ENCODE measurements at regions not wholly inside any gene's neighbourhood (a gene's known extent, or its start where the extent isn't known, plus 50 kb on each side); places are given as distances from the start of the nearest gene placed in this dataset.

DNA sequence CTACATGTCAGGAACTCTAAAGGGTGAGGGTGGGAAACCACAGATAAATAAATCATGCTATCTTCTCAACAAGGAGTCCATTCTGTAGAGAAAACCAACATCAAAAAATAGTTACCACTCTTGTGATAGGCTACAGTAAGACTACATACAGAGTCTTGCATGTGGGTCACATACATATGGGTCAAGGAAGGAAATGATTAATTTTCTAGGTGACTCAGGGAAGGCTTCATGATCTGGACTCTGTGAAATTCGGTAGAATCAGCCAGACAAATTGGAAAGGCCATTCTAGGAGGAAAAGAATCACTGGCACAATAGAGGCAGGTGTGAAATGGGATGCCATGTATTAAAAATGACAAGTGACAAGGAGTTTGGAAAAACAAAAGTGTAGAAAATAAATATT lies 638.9 kb downstream of the LIG4 start (continued):
- TF ChIP-seq, protein P1, sequence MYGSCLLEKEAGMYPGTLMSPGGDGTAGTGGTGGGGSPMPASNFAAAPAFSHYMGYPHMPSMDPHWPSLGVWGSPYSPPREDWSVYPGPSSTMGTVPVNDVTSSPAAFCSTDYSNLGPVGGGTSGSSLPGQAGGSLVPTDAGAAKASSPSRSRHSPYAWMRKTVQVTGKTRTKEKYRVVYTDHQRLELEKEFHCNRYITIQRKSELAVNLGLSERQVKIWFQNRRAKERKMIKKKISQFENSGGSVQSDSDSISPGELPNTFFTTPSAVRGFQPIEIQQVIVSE (CRISPR knock-in tag; IDR thresholded peaks at IDR 0.05; ENCODE audit: borderline replicate concordance), result no peak
- TF ChIP-seq, protein P2, sequence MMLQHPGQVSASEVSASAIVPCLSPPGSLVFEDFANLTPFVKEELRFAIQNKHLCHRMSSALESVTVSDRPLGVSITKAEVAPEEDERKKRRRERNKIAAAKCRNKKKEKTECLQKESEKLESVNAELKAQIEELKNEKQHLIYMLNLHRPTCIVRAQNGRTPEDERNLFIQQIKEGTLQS (CRISPR knock-in tag; conservative IDR thresholded peaks at IDR 0.05), result no peak
- TF ChIP-seq NR3C1 (CRISPR knock-in tag; conservative IDR thresholded peaks at IDR 0.05; ENCODE audit: low read depth), result no peak
- TF ChIP-seq MYBL2 (CRISPR knock-in tag; IDR thresholded peaks at IDR 0.05), result no peak
- TF ChIP-seq, protein P3, sequence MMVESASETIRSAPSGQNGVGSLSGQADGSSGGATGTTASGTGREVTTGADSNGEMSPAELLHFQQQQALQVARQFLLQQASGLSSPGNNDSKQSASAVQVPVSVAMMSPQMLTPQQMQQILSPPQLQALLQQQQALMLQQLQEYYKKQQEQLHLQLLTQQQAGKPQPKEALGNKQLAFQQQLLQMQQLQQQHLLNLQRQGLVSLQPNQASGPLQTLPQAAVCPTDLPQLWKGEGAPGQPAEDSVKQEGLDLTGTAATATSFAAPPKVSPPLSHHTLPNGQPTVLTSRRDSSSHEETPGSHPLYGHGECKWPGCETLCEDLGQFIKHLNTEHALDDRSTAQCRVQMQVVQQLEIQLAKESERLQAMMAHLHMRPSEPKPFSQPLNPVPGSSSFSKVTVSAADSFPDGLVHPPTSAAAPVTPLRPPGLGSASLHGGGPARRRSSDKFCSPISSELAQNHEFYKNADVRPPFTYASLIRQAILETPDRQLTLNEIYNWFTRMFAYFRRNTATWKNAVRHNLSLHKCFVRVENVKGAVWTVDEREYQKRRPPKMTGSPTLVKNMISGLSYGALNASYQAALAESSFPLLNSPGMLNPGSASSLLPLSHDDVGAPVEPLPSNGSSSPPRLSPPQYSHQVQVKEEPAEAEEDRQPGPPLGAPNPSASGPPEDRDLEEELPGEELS (CRISPR knock-in tag; IDR thresholded peaks at IDR 0.05), result no peak

GRCh38 chr13:107574517-107575210 lies 640.7 kb downstream of the LIG4 start:
- CTCF ChIA-PET, result no interaction called here
- peak overlapping the region; percentile 39 for H3K4me3 Mint-ChIP-seq
- ATAC-seq (peak; percentile 76), DNase-seq (ENCODE audit: low spot score) (no peak)
- POLR2A ChIA-PET, result no interaction called here
- H3K27ac Mint-ChIP-seq, result no peak overlapping the region
- peaks cover 60% of the 10 kb centered on the region for H3K27me3 Mint-ChIP-seq (ENCODE audit: low read depth)
- TF ChIP-seq MAX (CRISPR knock-in tag; IDR thresholded peaks at IDR 0.05) (0 out of 2 replicates have a peak, but pooled peaks have one; percentile 14), ZNF121 (CRISPR knock-in tag; IDR thresholded peaks at IDR 0.05) (no peak)
- peaks cover 19% of the 10 kb centered on the region for H3K36me3 Mint-ChIP-seq
- H3K9me3 Mint-ChIP-seq, result peaks cover 23% of the 10 kb centered on the region
- H3K4me1 Mint-ChIP-seq, result peaks cover 59% of the 10 kb centered on the region

DNA sequence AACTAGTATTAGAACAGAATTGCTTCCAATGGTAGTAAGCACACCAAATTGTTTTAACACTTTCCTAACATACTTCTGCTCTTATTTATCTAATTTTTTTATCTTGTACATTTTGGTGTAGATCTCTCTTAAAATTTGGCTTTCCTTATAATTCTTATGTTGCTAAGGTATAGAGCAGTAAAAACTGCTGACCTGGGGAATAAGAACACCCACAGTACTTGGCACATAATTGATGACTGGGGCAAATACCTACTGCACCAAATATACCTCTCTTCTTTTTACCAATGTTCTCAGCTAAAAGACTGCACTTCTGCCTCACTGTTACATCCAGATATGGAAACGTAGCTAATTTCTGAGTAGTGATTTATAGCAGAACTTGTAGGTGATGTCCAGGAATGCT lies 642.2 kb downstream of the LIG4 start:
- Mint-ChIP-seq H3K27ac (no peak overlapping the region), H3K4me1 (peaks cover 58% of the 10 kb centered on the region), H3K9me3 (peaks cover 26% of the 10 kb centered on the region), H3K27me3 (ENCODE audit: low read depth) (peaks cover 51% of the 10 kb centered on the region), H3K4me3 (no peak overlapping the region), H3K36me3 (peaks cover 18% of the 10 kb centered on the region)
- ATAC-seq, result no peak
- CTCF ChIA-PET, result no interaction called here
- no peak for TF ChIP-seq ESRRA (CRISPR knock-in tag; IDR thresholded peaks at IDR 0.05; ENCODE audit: borderline replicate concordance)
- POLR2A ChIA-PET, result no interaction called here
- no peak for DNase-seq (ENCODE audit: low spot score)

GRCh38 chr13:107572156-107572555 lies 643.2 kb downstream of the LIG4 start:
- ATAC-seq, result no peak
- peaks cover 41% of the 10 kb centered on the region for H3K27me3 Mint-ChIP-seq (ENCODE audit: low read depth)
- CTCF ChIA-PET, result no interaction called here
- no peak for DNase-seq (ENCODE audit: low spot score)
- H3K4me3 Mint-ChIP-seq, result no peak overlapping the region
- H3K27ac Mint-ChIP-seq, result no peak overlapping the region
- peaks cover 11% of the 10 kb centered on the region for H3K36me3 Mint-ChIP-seq
- POLR2A ChIA-PET, result no interaction called here
- peaks cover 48% of the 10 kb centered on the region for H3K4me1 Mint-ChIP-seq
- peaks cover 17% of the 10 kb centered on the region for H3K9me3 Mint-ChIP-seq
- TF ChIP-seq ZNF232 (CRISPR knock-in tag; IDR thresholded peaks at IDR 0.05) (no peak), PRDM15 (CRISPR knock-in tag; IDR thresholded peaks at IDR 0.05) (no peak), USF1 (CRISPR knock-in tag; IDR thresholded peaks at IDR 0.05) (no peak), IRF1 (CRISPR knock-in tag; IDR thresholded peaks at IDR 0.05) (no peak)
- TF ChIP-seq, protein P4, sequence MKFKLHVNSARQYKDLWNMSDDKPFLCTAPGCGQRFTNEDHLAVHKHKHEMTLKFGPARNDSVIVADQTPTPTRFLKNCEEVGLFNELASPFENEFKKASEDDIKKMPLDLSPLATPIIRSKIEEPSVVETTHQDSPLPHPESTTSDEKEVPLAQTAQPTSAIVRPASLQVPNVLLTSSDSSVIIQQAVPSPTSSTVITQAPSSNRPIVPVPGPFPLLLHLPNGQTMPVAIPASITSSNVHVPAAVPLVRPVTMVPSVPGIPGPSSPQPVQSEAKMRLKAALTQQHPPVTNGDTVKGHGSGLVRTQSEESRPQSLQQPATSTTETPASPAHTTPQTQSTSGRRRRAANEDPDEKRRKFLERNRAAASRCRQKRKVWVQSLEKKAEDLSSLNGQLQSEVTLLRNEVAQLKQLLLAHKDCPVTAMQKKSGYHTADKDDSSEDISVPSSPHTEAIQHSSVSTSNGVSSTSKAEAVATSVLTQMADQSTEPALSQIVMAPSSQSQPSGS (CRISPR knock-in tag; IDR thresholded peaks at IDR 0.05; ENCODE audit: borderline replicate concordance, low read depth), result no peak
- TF ChIP-seq, protein P3 (CRISPR knock-in tag; IDR thresholded peaks at IDR 0.05), result no peak
